ENCODE measurements at regions not wholly inside any gene's neighbourhood (a gene's known extent, or its start where the extent isn't known, plus 50 kb on each side); places are given as distances from the start of the nearest gene placed in this dataset.
"Not testable (repeated sequence)": the region's sequence is repeated elsewhere in the genome, so short reads cannot be mapped to it uniquely, and the experiment has no call there.

- TF ChIP-seq CTCF (IDR thresholded peaks at IDR 0.05; ENCODE audit: low read length, missing control alignments): no peak
- no peak overlapping the region for H3K4me3 ChIP-seq (replicated peaks; ENCODE audit: low read depth, low read length)
- no peak for DNase-seq (ENCODE audit: low read depth)
These were observed 2052.7 kb upstream of the C9orf72 start for GRCh38 chr9:29625931-29626330.

GRCh38 chr9:29628856-29629255 lies 2055.6 kb upstream of the C9orf72 start:
- not testable (repeated sequence) for H3K4me3 ChIP-seq (replicated peaks; ENCODE audit: low read depth, low read length); DNase-seq (ENCODE audit: low read depth)

DNA sequence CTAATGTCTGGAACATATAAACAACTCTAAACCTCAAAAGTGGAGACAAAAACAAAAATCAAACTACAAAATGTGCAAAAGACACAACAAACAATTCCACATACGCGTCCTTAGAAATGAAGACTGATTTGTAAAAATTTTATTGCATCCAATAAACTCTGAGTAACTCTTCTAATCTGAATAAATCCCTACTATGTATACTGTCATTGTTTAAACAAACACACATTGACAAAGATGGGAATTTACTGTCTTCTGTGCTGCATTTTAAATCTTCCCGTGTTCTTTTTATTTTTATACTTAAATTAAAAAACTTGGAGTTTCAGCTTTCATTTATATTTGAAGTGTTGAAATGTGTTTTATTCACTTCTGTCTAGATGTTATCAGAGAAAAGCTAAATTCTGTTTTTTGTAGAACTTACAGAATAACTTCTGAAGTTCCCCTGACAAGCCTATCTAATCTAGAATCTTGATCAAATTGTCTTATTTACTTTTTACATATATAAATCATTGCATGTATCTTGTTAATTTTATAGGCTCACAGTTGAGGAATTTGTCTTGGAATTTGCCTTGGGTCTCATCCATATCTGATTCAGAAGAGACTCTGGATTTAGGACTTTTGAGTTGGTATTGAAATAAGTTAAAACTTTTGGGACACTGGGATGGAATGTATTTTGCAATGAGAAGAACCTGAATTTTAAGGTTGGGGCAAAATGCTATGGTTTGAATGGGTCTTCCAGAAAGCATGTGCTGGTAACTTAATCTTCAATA lies 2064.4 kb upstream of the C9orf72 start:
- H3K4me3 ChIP-seq (replicated peaks; ENCODE audit: low read depth, low read length): no peak overlapping the region
- no peak for DNase-seq (ENCODE audit: low read depth)
- no peak for TF ChIP-seq CTCF (IDR thresholded peaks at IDR 0.05; ENCODE audit: low read length, missing control alignments)

DNA sequence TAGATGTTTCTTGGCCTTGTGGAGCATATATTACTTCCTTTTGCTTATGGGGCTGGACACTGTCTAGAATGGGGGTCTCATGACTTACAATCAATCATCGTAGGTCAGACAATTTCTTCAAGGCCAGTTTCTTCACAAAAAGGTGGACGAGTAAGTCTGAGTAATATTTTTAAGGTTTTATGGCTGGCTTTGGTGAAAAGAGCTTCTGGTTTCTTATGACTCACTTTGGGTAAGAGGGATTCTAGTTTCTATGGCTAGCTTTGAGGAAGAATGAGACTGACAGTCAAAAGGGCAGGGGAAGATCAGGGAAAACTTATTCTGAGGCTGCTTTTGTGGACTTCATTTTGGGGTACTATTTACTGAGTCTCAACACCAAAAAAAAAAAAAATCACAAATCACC lies 2067.2 kb upstream of the C9orf72 start:
- TF ChIP-seq CTCF (IDR thresholded peaks at IDR 0.05; ENCODE audit: low read length, missing control alignments): no peak
- DNase-seq (ENCODE audit: low read depth): no peak
- no peak overlapping the region for H3K4me3 ChIP-seq (replicated peaks; ENCODE audit: low read depth, low read length)

GRCh38 chr9:29644514-29644913 lies 2071.2 kb upstream of the C9orf72 start:
- DNase-seq (ENCODE audit: low read depth): no peak
- no peak for TF ChIP-seq CTCF (IDR thresholded peaks at IDR 0.05; ENCODE audit: low read length, missing control alignments)
- H3K4me3 ChIP-seq (replicated peaks; ENCODE audit: low read depth, low read length): no peak overlapping the region

DNA sequence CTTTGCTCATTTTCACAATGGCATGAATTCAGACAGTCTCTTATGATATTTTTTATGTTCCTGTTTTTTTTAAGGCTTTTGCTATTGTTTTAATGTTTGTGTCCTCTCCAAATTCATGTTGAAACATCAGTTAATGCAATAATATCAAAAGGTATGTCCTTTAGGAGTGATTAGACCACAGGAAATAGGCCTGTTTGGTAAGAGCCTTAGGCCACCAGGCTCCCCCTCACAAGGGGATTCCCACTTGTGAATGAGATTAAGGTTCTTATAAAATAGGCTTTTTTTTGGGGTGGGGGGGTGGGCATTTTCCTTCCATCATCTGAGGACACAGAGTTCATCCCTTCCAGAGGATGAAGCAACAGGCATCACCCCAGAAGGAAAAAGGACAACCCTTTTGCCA lies 2074.2 kb upstream of the C9orf72 start:
- H3K4me3 ChIP-seq (replicated peaks; ENCODE audit: low read depth, low read length): no peak overlapping the region
- no peak for TF ChIP-seq CTCF (IDR thresholded peaks at IDR 0.05; ENCODE audit: low read length, missing control alignments)
- peak; percentile 55 for DNase-seq (ENCODE audit: low read depth)

GRCh38 chr9:29648132-29648531 lies 2074.9 kb upstream of the C9orf72 start:
- H3K4me3 ChIP-seq (replicated peaks; ENCODE audit: low read depth, low read length): no peak overlapping the region
- no peak for TF ChIP-seq CTCF (IDR thresholded peaks at IDR 0.05; ENCODE audit: low read length, missing control alignments)
- DNase-seq (ENCODE audit: low read depth): no peak

All from fibroblast of pulmonary artery (primary cell).